Keratinocyte (primary cell): ENCODE measurements at regions not wholly inside any gene's neighbourhood (a gene's known extent, or its start where the extent isn't known, plus 50 kb on each side); places are given as distances from the start of the nearest gene placed in this dataset.
A peak's percentile ranks its signal among the peaks of the same experiment; 100 is the strongest.

Source experiments
- DNase-seq: peaks from one replicate; pipeline ENCODE4 v3.0.0-alpha.2; 2011; ENCODE audit warnings: low read depth, missing footprints, low spot score
- FAIRE-seq: peaks from 2 replicates; lab custom pipeline; 2011; peaks lifted over from hg19 to GRCh38; lab: Jason Lieb, UNC
- H2AFZ ChIP-seq: 2 replicates; pipeline ENCODE4 v1.6.0; 2012; ENCODE audit warnings: low read length, control low read depth, inconsistent platforms; ENCODE audit not compliant: control insufficient read depth
- H3K27ac ChIP-seq: 2 replicates; pipeline ENCODE4 v1.5.1; 2011; ENCODE audit warnings: low read length; ENCODE audit not compliant: control insufficient read depth, insufficient read depth
- H3K27me3 ChIP-seq: 3 replicates; pipeline ENCODE4 v1.6.0; 2011; ENCODE audit warnings: low read length; ENCODE audit not compliant: control insufficient read depth, insufficient read depth; ENCODE audit errors: extremely low read depth
- H3K36me3 ChIP-seq, 2 experiments: 2 replicates in 1 of 2; 3 replicates in 1 of 2; pipeline ENCODE4 v1.5.1; 2011; ENCODE audit warnings: low read length in 2 of 2, mild to moderate bottlenecking in 1 of 2; ENCODE audit not compliant: control insufficient read depth in 2 of 2, insufficient read depth in 2 of 2; ENCODE audit errors: extremely low read depth in 1 of 2
- H3K4me1 ChIP-seq: 3 replicates; pipeline ENCODE4 v1.5.1; 2011; ENCODE audit warnings: low read length; ENCODE audit not compliant: control insufficient read depth, insufficient read depth; ENCODE audit errors: extremely low read depth
- H3K4me2 ChIP-seq: 3 replicates; pipeline ENCODE4 v1.6.0; 2011; ENCODE audit warnings: low read depth, low read length; ENCODE audit not compliant: control insufficient read depth, insufficient read depth; ENCODE audit errors: extremely low read depth
- H3K4me3 ChIP-seq, 3 experiments: fragments of 200-600 bp in 1 of 3; sonication (generic) in 1 of 3; 2 replicates in 2 of 3; 3 replicates in 1 of 3; pipeline ENCODE4 v1.5.1; 2011 to 2016; ENCODE audit warnings: low read length in 3 of 3, mild to moderate bottlenecking in 3 of 3, control low read depth in 2 of 3, inconsistent platforms in 1 of 3, low read depth in 1 of 3, mixed read lengths in 1 of 3, mixed run types in 1 of 3, moderate library complexity in 1 of 3; ENCODE audit not compliant: control insufficient read depth in 2 of 3, insufficient read depth in 2 of 3; ENCODE audit errors: extremely low read depth in 1 of 3
- H3K79me2 ChIP-seq: 2 replicates; pipeline ENCODE4 v1.6.0; 2012; ENCODE audit warnings: low read length; ENCODE audit not compliant: control insufficient read depth, insufficient read depth
- H3K9ac ChIP-seq: 3 replicates; pipeline ENCODE4 v1.6.0; 2011; ENCODE audit warnings: low read length; ENCODE audit not compliant: control insufficient read depth, insufficient read depth; ENCODE audit errors: extremely low read depth
- H3K9me1 ChIP-seq: 3 replicates; pipeline ENCODE4 v1.6.0; 2011; ENCODE audit warnings: low read length; ENCODE audit not compliant: control insufficient read depth, insufficient read depth; ENCODE audit errors: extremely low read depth
- H3K9me3 ChIP-seq: 2 replicates; pipeline ENCODE4 v1.5.1; 2012; ENCODE audit warnings: low read depth, low read length; ENCODE audit not compliant: control insufficient read depth
- H4K20me1 ChIP-seq: 3 replicates; pipeline ENCODE4 v1.6.0; 2011; ENCODE audit warnings: low read length; ENCODE audit not compliant: control insufficient read depth, insufficient read depth; ENCODE audit errors: extremely low read depth
- EZH2 ChIP-seq: IDR thresholded peaks from one replicate; pipeline ENCODE4 v1.6.1; 2012; ENCODE audit warnings: inconsistent platforms, mild to moderate bottlenecking, low read length, moderate library complexity
- dilution Hi-C: fragments of 300-500 bp; cut with MboI; formaldehyde crosslinking; loops from one replicate; pipeline ENCODE4 v1.7.0; 2020; ENCODE audit warnings: low sequenced_read_pairs; ENCODE audit not compliant: extremely low pct_ligation_motif_present
- TF ChIP-seq, protein P1 (sequence below), 3 experiments: IDR thresholded peaks in 1 of 3; conservative IDR thresholded peaks in 1 of 3; optimal IDR thresholded peaks in 1 of 3; 2 replicates in 2 of 3; 3 replicates in 1 of 3; pipeline versions ENCODE3 to v1.5.1; 2011; ENCODE audit warnings: low read length in 3 of 3, mild to moderate bottlenecking in 3 of 3, moderate library complexity in 2 of 3, control low read depth in 1 of 3, inconsistent platforms in 1 of 3; ENCODE audit not compliant: insufficient read depth in 2 of 3; ENCODE audit errors: extremely low read depth in 1 of 3

- Histone ChIP-seq H3K9me1 (no peaks in the 10 kb centered on the region), H3K9me3 (no peaks in the 10 kb centered on the region), H3K9ac (no peak overlapping the region), H3K27ac (no peak overlapping the region), H3K36me3 (no peaks in the 10 kb centered on the region), H2AFZ (no peak overlapping the region), H3K79me2 (no peaks in the 10 kb centered on the region), H3K4me2 (no peak overlapping the region), H3K4me3 (no peak overlapping the region), H3K4me1 (peaks cover 8% of the 10 kb centered on the region), H3K27me3 (no peaks in the 10 kb centered on the region), H4K20me1 (no peaks in the 10 kb centered on the region)
- dilution Hi-C loops = no loop called here
- FAIRE-seq (no peak), DNase-seq (no peak)
- no peak for TF ChIP-seq EZH2
- TF ChIP-seq, protein P1, sequence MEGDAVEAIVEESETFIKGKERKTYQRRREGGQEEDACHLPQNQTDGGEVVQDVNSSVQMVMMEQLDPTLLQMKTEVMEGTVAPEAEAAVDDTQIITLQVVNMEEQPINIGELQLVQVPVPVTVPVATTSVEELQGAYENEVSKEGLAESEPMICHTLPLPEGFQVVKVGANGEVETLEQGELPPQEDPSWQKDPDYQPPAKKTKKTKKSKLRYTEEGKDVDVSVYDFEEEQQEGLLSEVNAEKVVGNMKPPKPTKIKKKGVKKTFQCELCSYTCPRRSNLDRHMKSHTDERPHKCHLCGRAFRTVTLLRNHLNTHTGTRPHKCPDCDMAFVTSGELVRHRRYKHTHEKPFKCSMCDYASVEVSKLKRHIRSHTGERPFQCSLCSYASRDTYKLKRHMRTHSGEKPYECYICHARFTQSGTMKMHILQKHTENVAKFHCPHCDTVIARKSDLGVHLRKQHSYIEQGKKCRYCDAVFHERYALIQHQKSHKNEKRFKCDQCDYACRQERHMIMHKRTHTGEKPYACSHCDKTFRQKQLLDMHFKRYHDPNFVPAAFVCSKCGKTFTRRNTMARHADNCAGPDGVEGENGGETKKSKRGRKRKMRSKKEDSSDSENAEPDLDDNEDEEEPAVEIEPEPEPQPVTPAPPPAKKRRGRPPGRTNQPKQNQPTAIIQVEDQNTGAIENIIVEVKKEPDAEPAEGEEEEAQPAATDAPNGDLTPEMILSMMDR (optimal IDR thresholded peaks at IDR 0.05 in 1 of 3, IDR thresholded peaks at IDR 0.05 in 1 of 3, conservative IDR thresholded peaks at IDR 0.05 in 1 of 3; ENCODE audit: extremely low read depth in 1 of 3, insufficient read depth in 2 of 3, low read length in 3 of 3) = no peak
Measured at GRCh38 chr2:118493213-118493612, 354.2 kb downstream of the EN1 start.

- Histone ChIP-seq H3K9me3 (no peaks in the 10 kb centered on the region), H4K20me1 (no peaks in the 10 kb centered on the region), H3K4me3 (no peak overlapping the region), H3K36me3 (no peaks in the 10 kb centered on the region), H3K4me2 (no peak overlapping the region), H3K4me1 (peaks cover 8% of the 10 kb centered on the region), H3K27ac (no peak overlapping the region), H2AFZ (no peak overlapping the region), H3K9me1 (no peaks in the 10 kb centered on the region), H3K9ac (no peak overlapping the region), H3K27me3 (no peaks in the 10 kb centered on the region), H3K79me2 (no peaks in the 10 kb centered on the region)
- DNase-seq (no peak), FAIRE-seq (peak; percentile 69)
- no peak for TF ChIP-seq EZH2
- TF ChIP-seq, protein P1 (optimal IDR thresholded peaks at IDR 0.05 in 1 of 3, IDR thresholded peaks at IDR 0.05 in 1 of 3, conservative IDR thresholded peaks at IDR 0.05 in 1 of 3; ENCODE audit: extremely low read depth in 1 of 3, insufficient read depth in 2 of 3, low read length in 3 of 3) = peak in 2 of 3 experiments; percentile 38 to 48
- dilution Hi-C loops = no loop called here
Measured at GRCh38 chr2:118492335-118492734, 355.1 kb downstream of the EN1 start.
